Umbilical cord (tissue), 1 donor: ENCODE measurements at regions not wholly inside any gene's neighbourhood (a gene's known extent, or its start where the extent isn't known, plus 50 kb on each side); places are given as distances from the start of the nearest gene placed in this dataset.
"Not testable (repeated sequence)": the region's sequence is repeated elsewhere in the genome, so short reads cannot be mapped to it uniquely, and the experiment has no call there.

Experiments used
- DNase-seq: peaks from one replicate; pipeline ENCODE4 v3.0.0-alpha.2; 2015; ENCODE audit warnings: low spot score

GRCh38 chr16:60274431-60275019 lies 1540.4 kb upstream of the GOT2 start:
- no peak for DNase-seq

GRCh38 chr16:60271781-60272180 lies 1537.7 kb upstream of the GOT2 start:
- DNase-seq = no peak

GRCh38 chr16:60271025-60271771 lies 1537.1 kb upstream of the GOT2 start:
- DNase-seq = peak; percentile 9

- DNase-seq = no peak
Observed at GRCh38 chr16:60261425-60261824, 1527.3 kb upstream of the GOT2 start.

- DNase-seq = no peak
Observed at GRCh38 chr16:60259956-60260355, 1525.8 kb upstream of the GOT2 start.

- DNase-seq = no peak
Observed at GRCh38 chr16:60246086-60246485, 1512.0 kb upstream of the GOT2 start.

- DNase-seq = no peak
Observed at GRCh38 chr16:60241671-60242070, 1507.6 kb upstream of the GOT2 start.

GRCh38 chr16:60230666-60231065 lies 1496.5 kb upstream of the GOT2 start:
- DNase-seq = no peak

- no peak for DNase-seq
Observed at GRCh38 chr16:60225541-60225940, 1491.4 kb upstream of the GOT2 start.

GRCh38 chr16:60217787-60218186 lies 1483.7 kb upstream of the GOT2 start:
- no peak for DNase-seq

- peak; percentile 20 for DNase-seq
Observed at GRCh38 chr16:60214311-60214710, 1480.2 kb upstream of the GOT2 start.

GRCh38 chr16:60206516-60206915 lies 1472.4 kb upstream of the GOT2 start:
- DNase-seq = no peak

- no peak for DNase-seq
Observed at GRCh38 chr16:60204181-60204580, 1470.1 kb upstream of the GOT2 start.

GRCh38 chr16:60203525-60204124 lies 1469.5 kb upstream of the GOT2 start:
- peak; percentile 6 for DNase-seq

- DNase-seq = not testable (repeated sequence)
Observed at GRCh38 chr16:60200729-60201128, 1466.6 kb upstream of the GOT2 start.

- no peak for DNase-seq
Observed at GRCh38 chr16:60200161-60200560, 1466.0 kb upstream of the GOT2 start.

- no peak for DNase-seq
Observed at GRCh38 chr16:60199150-60199549, 1465.0 kb upstream of the GOT2 start.

- no peak for DNase-seq
Observed at GRCh38 chr16:60181536-60181935, 1447.4 kb upstream of the GOT2 start.

GRCh38 chr16:60180609-60181008 lies 1446.5 kb upstream of the GOT2 start:
- no peak for DNase-seq

GRCh38 chr16:60170196-60170595 lies 1436.1 kb upstream of the GOT2 start:
- peak; percentile 15 for DNase-seq

GRCh38 chr16:60166111-60166510 lies 1432.0 kb upstream of the GOT2 start:
- DNase-seq = no peak

GRCh38 chr16:60151987-60152386 lies 1417.9 kb upstream of the GOT2 start:
- DNase-seq = no peak

GRCh38 chr16:60150907-60151306 lies 1416.8 kb upstream of the GOT2 start:
- DNase-seq = no peak
